K562 (cell line): ENCODE measurements at regions not wholly inside any gene's neighbourhood (a gene's known extent, or its start where the extent isn't known, plus 50 kb on each side); places are given as distances from the start of the nearest gene placed in this dataset.

Source experiments
- ATAC-seq: fragments of 200-7000 bp; cut with Tn5 transposase; 3 replicates; pipeline ENCODE4 v1.9.1; 2020; ENCODE audit warnings: moderate library complexity
- BruUV-seq: library from RNA; stranded (reverse); fragments of 400-500 nt; replicated peaks from 2 replicates; lab custom pipeline; 2021; lab: Mats Ljungman, UMichigan
- CTCF ChIA-PET: fragments of 300-600 bp; formaldehyde crosslinking; extraction: SDS; loops from one replicate; lab custom pipeline; 2021; ENCODE audit warnings: low intra/inter-chr PET ratio; lab: Yijun Ruan, JAX
- POLR2A ChIA-PET: fragments of 300-600, 350-650 bp; sonication (Branson Sonifier 250); formaldehyde crosslinking; extraction: SDS; loops from one replicate; lab custom pipeline; 2021; ENCODE audit warnings: antibody characterized with exemption, inconsistent platforms; lab: Yijun Ruan, JAX
- DNase-seq, 4 experiments: peaks; one replicate each; pipeline versions ENCODE4 v3.0.0 to v3.0.0-alpha.2; 2011 to 2018; ENCODE audit warnings: low spot score in 3 of 4, mixed read lengths in 3 of 4; ENCODE audit errors: extremely low read depth in 1 of 4
- FAIRE-seq: peaks from 2 replicates; lab custom pipeline; 2011; peaks lifted over from hg19 to GRCh38; lab: Jason Lieb, UNC
- H2AFZ ChIP-seq: 2 replicates; pipeline ENCODE4 v1.6.0; 2011; ENCODE audit warnings: low read depth, low read length, control low read depth, inconsistent platforms
- H3K27ac ChIP-seq: fragments of 200-600 bp; 3 replicates; pipeline ENCODE4 v1.8.0; 2011; ENCODE audit warnings: low read depth, mild to moderate bottlenecking, control low read depth, inconsistent platforms, low read length, moderate library complexity, mixed read lengths; ENCODE audit errors: extremely low read depth
- H3K27me3 ChIP-seq, 2 experiments: fragments of 300-600 bp in 1 of 2; 2 replicates in 1 of 2; 3 replicates in 1 of 2; pipeline versions ENCODE4 v1.6.0 to v1.8.0; 2011; ENCODE audit warnings: inconsistent platforms in 2 of 2, low read length in 2 of 2, mild to moderate bottlenecking in 1 of 2, mixed read lengths in 1 of 2, moderate library complexity in 1 of 2; ENCODE audit not compliant: control insufficient read depth in 2 of 2, insufficient read depth in 2 of 2
- H3K36me3 ChIP-seq: fragments of 300-600 bp; 3 replicates; pipeline ENCODE4 v1.8.0; 2011; ENCODE audit warnings: mild to moderate bottlenecking, low read length, inconsistent platforms; ENCODE audit not compliant: control insufficient read depth, insufficient read depth
- H3K4me1 ChIP-seq, 2 experiments: fragments of 200-600 bp in 1 of 2; replicated peaks in 1 of 2; 2 replicates in 1 of 2; 3 replicates in 1 of 2; pipeline versions ENCODE4 v1.5.1 to v1.8.0; 2011; ENCODE audit warnings: inconsistent platforms in 2 of 2, low read length in 2 of 2, mild to moderate bottlenecking in 1 of 2, mixed read lengths in 1 of 2, moderate library complexity in 1 of 2; ENCODE audit not compliant: control insufficient read depth in 2 of 2, insufficient read depth in 2 of 2
- H3K4me2 ChIP-seq: 2 replicates; pipeline ENCODE4 v1.6.1; 2011; ENCODE audit warnings: low read length, control low read depth, inconsistent platforms, mixed read lengths; ENCODE audit not compliant: insufficient read depth
- H3K4me3 ChIP-seq: fragments of 200-600 bp; sonication (generic), shearing (Covaris generic); 2 replicates; pipeline ENCODE4 v1.5.1; 2016; ENCODE audit warnings: control low read depth, inconsistent platforms
- H3K79me2 ChIP-seq: fragments of 200-600 bp; 3 replicates; pipeline ENCODE4 v1.8.0; 2011; ENCODE audit warnings: low read length, inconsistent platforms; ENCODE audit not compliant: control insufficient read depth, insufficient read depth
- H3K9ac ChIP-seq, 2 experiments: 2 replicates each; pipeline versions ENCODE4 v1.6.0 to v1.6.1; 2011; ENCODE audit warnings: low read depth in 2 of 2, low read length in 2 of 2, control low read depth in 1 of 2, inconsistent platforms in 1 of 2, mild to moderate bottlenecking in 1 of 2, mixed read lengths in 1 of 2; ENCODE audit not compliant: insufficient read depth in 1 of 2
- H3K9me1 ChIP-seq: one replicate; pipeline ENCODE4 v1.6.0; 2011; ENCODE audit warnings: inconsistent platforms, mild to moderate bottlenecking, low read length, moderate library complexity; ENCODE audit not compliant: control insufficient read depth, insufficient read depth
- H3K9me3 ChIP-seq: replicated peaks from 2 replicates; pipeline ENCODE4 v1.5.1; 2011; ENCODE audit warnings: low read depth, low read length, inconsistent platforms; ENCODE audit not compliant: control insufficient read depth, insufficient read depth
- H4K20me1 ChIP-seq: replicated peaks from 2 replicates; pipeline ENCODE4 v1.6.1; 2011; ENCODE audit warnings: low read length, inconsistent platforms, mixed read lengths; ENCODE audit not compliant: control insufficient read depth, insufficient read depth
- BMI1 ChIP-seq: fragments of 150-350 bp; IDR thresholded peaks from 2 replicates; pipeline ENCODE4 v1.6.1; 2014; ENCODE audit warnings: low read length
- BRCA1 ChIP-seq, 2 experiments: fragments of 450-650 bp in 1 of 2; sonication (generic) in 1 of 2; formaldehyde crosslinking in 1 of 2; IDR thresholded peaks; 2 replicates each; pipeline versions ENCODE4 v1.5.0 to v1.6.1; 2017 to 2020; ENCODE audit warnings: mild to moderate bottlenecking in 1 of 2, missing genetic modification reagents in 1 of 2
- CBX8 ChIP-seq: fragments of 200-600 bp; sonication (generic); IDR thresholded peaks from 2 replicates; pipeline ENCODE4 v1.6.1; 2012; ENCODE audit warnings: borderline replicate concordance, mixed run types, low read depth, mild to moderate bottlenecking, moderate library complexity, mixed read lengths, low read length, control low read depth, inconsistent platforms; ENCODE audit not compliant: poor library complexity, severe bottlenecking; ENCODE audit errors: extremely low read depth
- L3MBTL2 ChIP-seq: fragments of 450-650 bp; IDR thresholded peaks from 2 replicates; pipeline ENCODE4 v1.6.1; 2016; ENCODE audit warnings: mild to moderate bottlenecking, moderate library complexity
- MXI1 ChIP-seq: IDR thresholded peaks from 2 replicates; pipeline ENCODE4 v1.6.1; 2011; ENCODE audit warnings: low read depth, mild to moderate bottlenecking, improper control_type of control experiment, low read length
- NELFE ChIP-seq: IDR thresholded peaks from 2 replicates; pipeline ENCODE4 v1.6.1; 2011; ENCODE audit warnings: mild to moderate bottlenecking; ENCODE audit not compliant: insufficient read depth, insufficient read length
- NFE2L1 ChIP-seq: fragments of 450-650 bp; IDR thresholded peaks from 2 replicates; pipeline ENCODE4 v1.6.1; 2016; ENCODE audit warnings: missing genetic modification characterization, low read depth, mild to moderate bottlenecking, missing compliant biosample characterization, moderate library complexity, borderline replicate concordance
- TCF15 ChIP-seq: fragments of 250-450 bp; sonication (Bioruptor Pico); IDR thresholded peaks from 2 replicates; pipeline ENCODE4 v1.8.0; 2022; ENCODE audit warnings: moderate library complexity, mild to moderate bottlenecking, inconsistent platforms
- ZNF324 ChIP-seq: fragments of 250-450 bp; sonication (Bioruptor Pico); IDR thresholded peaks from 2 replicates; pipeline ENCODE4 v1.4.0; 2020; ENCODE audit warnings: mild to moderate bottlenecking
- ZNF75A ChIP-seq: fragments of 450-650 bp; formaldehyde crosslinking; IDR thresholded peaks from 2 replicates; pipeline ENCODE4 v1.4.0; 2020; ENCODE audit warnings: mild to moderate bottlenecking
- ZNF785 ChIP-seq: fragments of 250-450 bp; sonication (Bioruptor Pico); IDR thresholded peaks from 2 replicates; pipeline ENCODE4 v1.4.0; 2020; ENCODE audit warnings: mild to moderate bottlenecking
- WGBS: fragments of 100-300 bp; shearing (Covaris generic); methylation state at CpG from one replicate; pipeline ENCODE4 v1.1.6; 2016; ENCODE audit warnings: low coverage, mixed read lengths; ENCODE audit not compliant: insufficient coverage; ENCODE audit errors: missing lambda C conversion rate; 5-methylcytosine and 5-hydroxymethylcytosine counted together
- in situ Hi-C: fragments of 300-500 bp; cut with MboI; formaldehyde crosslinking; loops from 4 replicates; pipeline ENCODE4 v1.15.0; 2018; ENCODE audit warnings: inconsistent platforms, mixed read lengths
- intact Hi-C: fragments of 100-400 bp; cut with micrococcal nuclease; formaldehyde crosslinking; loops from 2 replicates; pipeline ENCODE4 v1.14.2; 2022

- ATAC-seq (no peak), FAIRE-seq (no peak), DNase-seq (no peak)
- no peak for TF ChIP-seq CBX8
- TF ChIP-seq ZNF785 (CRISPR knock-in tag), result no peak
- no peak for TF ChIP-seq BMI1
- no peak for TF ChIP-seq L3MBTL2
- no peak for TF ChIP-seq NELFE
- TF ChIP-seq ZNF75A (CRISPR knock-in tag), result no peak
- TF ChIP-seq TCF15 (CRISPR knock-in tag), result no peak
- no peak for TF ChIP-seq NFE2L1 (tag)
- no peak for TF ChIP-seq ZNF324 (CRISPR knock-in tag)
- TF ChIP-seq BRCA1 (IDR thresholded peaks at IDR 0.05), result no peak
- no peak for TF ChIP-seq BRCA1 (CRISPR knock-in tag; IDR thresholded peaks at IDR 0.05)
- no peak for TF ChIP-seq MXI1
- in situ Hi-C loops, result no loop called here
- 0% methylated on average over 5 of the region's 12 CpGs for WGBS
- Histone ChIP-seq H4K20me1 (no peaks in the 10 kb centered on the region), H3K27ac (no peak overlapping the region), H3K4me2 (no peak overlapping the region), H3K9me1 (no peaks in the 10 kb centered on the region), H3K36me3 (no peaks in the 10 kb centered on the region), H3K79me2 (no peaks in the 10 kb centered on the region), H3K27me3 (peaks cover 2 to 33% of the 10 kb centered on the region in 2 experiments; a peak in 3 of 5 replicates), H3K9me3 (no peaks in the 10 kb centered on the region), H3K4me3 (no peak overlapping the region), H3K9ac (peak overlapping the region in 1 of 2 experiments; percentile 17; a peak in 1 of 4 replicates), H3K4me1 (peaks cover 0 to 4% of the 10 kb centered on the region in 2 experiments; a peak in 1 of 5 replicates), H2AFZ (no peak overlapping the region)
- ChIA-PET CTCF (no interaction called here), POLR2A (interaction anchor here (0.5 kb wide), 1 partner anchor 19 kb away, joined by 3 read pairs; no protein-coding TSS in a partner anchor)
- intact Hi-C loops, result no loop called here
- no TSS peak for BruUV-seq
Observed at GRCh38 chr3:127042634-127043033, 59.7 kb downstream of the PLXNA1 start.
